Mesothelial cell of epicardium (in vitro differentiated cells): ENCODE measurements at regions not wholly inside any gene's neighbourhood (a gene's known extent, or its start where the extent isn't known, plus 50 kb on each side); places are given as distances from the start of the nearest gene placed in this dataset.

Source experiments
- DNase-seq, 2 experiments: peaks; one replicate each; pipeline ENCODE4 v3.0.0; 2021; ENCODE audit warnings: low spot score in 2 of 2; ENCODE audit not compliant: unreplicated experiment in 2 of 2
- H3K27ac Mint-ChIP-seq: 2 replicates; pipeline ENCODE4 v1.8.0; 2021; ENCODE audit warnings: mixed read lengths
- H3K27me3 Mint-ChIP-seq: 2 replicates; pipeline ENCODE4 v1.8.0; 2021; ENCODE audit warnings: low read depth, mixed read lengths
- H3K36me3 Mint-ChIP-seq: 2 replicates; pipeline ENCODE4 v1.8.0; 2021; ENCODE audit warnings: mixed read lengths
- H3K4me1 Mint-ChIP-seq: 2 replicates; pipeline ENCODE4 v1.8.0; 2021; ENCODE audit warnings: mixed read lengths
- H3K4me3 Mint-ChIP-seq: 2 replicates; pipeline ENCODE4 v1.8.0; 2021; ENCODE audit warnings: mild to moderate bottlenecking, moderate library complexity, mixed read lengths
- H3K9me3 Mint-ChIP-seq: 2 replicates; pipeline ENCODE4 v1.8.0; 2021; ENCODE audit warnings: mixed read lengths
- TF ChIP-seq, protein P1 (sequence below): fragments of 200-600 bp; sonication (generic); IDR thresholded peaks from one replicate; pipeline ENCODE4 v1.5.0; 2021; ENCODE audit warnings: antibody characterized with exemption; ENCODE audit not compliant: unreplicated experiment

DNA sequence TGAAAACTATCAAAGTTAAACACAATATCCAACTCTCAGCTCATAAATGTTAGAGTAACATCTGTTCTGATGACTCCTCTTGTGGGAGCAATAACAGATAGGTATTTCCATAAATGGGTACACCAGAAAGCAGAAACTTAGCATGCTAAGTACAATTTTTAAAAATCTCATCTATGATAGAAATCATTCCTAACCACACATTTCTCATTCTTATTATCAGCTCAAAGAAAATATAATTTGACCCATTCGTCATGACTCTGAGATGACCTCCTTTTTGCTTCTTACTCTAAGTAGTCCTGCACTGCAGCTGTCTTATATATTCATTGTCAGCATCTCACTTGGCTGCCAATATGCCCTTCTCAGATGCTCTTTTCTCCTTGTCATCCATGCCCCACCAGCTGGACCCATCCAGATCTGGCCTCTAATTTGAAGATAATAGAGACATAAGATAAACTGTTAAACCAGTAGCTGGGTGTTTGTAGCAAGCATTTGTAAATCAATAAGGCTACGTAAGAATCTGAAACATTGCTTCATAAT, 298.3 kb downstream of the KCNS3 start:
- TF ChIP-seq, protein P1, sequence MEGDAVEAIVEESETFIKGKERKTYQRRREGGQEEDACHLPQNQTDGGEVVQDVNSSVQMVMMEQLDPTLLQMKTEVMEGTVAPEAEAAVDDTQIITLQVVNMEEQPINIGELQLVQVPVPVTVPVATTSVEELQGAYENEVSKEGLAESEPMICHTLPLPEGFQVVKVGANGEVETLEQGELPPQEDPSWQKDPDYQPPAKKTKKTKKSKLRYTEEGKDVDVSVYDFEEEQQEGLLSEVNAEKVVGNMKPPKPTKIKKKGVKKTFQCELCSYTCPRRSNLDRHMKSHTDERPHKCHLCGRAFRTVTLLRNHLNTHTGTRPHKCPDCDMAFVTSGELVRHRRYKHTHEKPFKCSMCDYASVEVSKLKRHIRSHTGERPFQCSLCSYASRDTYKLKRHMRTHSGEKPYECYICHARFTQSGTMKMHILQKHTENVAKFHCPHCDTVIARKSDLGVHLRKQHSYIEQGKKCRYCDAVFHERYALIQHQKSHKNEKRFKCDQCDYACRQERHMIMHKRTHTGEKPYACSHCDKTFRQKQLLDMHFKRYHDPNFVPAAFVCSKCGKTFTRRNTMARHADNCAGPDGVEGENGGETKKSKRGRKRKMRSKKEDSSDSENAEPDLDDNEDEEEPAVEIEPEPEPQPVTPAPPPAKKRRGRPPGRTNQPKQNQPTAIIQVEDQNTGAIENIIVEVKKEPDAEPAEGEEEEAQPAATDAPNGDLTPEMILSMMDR = no peak
- Mint-ChIP-seq H3K4me3 (no peak overlapping the region), H3K36me3 (no peaks in the 10 kb centered on the region), H3K4me1 (no peaks in the 10 kb centered on the region), H3K9me3 (no peaks in the 10 kb centered on the region), H3K27ac (no peak overlapping the region), H3K27me3 (peaks cover 11% of the 10 kb centered on the region)
- no peak for DNase-seq

- Mint-ChIP-seq H3K27me3 (peaks cover 4% of the 10 kb centered on the region), H3K27ac (no peak overlapping the region), H3K4me3 (no peak overlapping the region), H3K36me3 (no peaks in the 10 kb centered on the region), H3K4me1 (no peaks in the 10 kb centered on the region), H3K9me3 (no peaks in the 10 kb centered on the region)
- no peak for DNase-seq
- TF ChIP-seq, protein P1 = no peak
Measured at GRCh38 chr2:18172607-18173006, 294.1 kb downstream of the KCNS3 start.

DNA sequence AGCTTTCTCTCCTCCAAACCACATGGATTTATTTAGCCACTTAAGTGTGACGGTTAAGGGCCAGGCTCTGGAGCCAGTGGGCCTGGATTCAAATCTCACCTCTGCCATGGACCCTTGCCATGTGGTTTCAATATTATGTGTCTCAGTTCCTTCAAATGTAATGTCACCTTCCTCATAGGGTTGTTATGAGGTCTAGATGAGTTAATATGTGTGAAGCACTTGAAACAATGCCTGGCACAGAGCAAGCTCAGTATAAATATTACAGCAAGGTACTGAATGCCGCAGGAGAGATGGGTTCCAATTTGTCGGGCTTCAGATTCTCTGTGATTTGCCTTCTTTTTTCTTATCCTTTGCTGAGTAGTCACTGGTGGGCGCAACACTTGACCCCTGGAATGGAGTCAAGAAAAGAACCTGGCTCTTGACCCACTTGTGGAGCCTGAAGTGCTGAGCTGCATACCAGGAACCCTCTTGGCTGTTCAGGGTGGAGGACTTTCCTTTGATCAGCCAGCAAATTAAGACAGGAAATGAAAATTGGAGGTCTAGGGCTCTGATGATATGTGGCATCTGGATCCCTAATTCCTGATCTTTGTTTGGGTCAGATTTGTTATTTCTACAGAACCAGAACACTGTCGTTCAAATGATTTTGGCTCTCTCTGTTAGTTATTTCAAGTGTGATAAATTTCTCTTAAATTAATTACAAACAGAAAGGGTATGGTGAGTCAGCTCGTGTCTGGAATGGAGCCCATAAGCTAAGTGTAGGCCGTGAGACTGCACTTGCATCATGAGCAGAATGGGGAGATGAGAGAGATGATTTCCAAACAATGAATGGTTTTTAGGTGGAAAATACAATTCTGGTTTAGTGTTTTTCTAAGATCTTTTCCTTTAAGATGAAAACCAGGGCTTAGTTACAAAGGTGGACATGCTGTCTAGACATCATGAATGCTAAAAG, 293.0 kb downstream of the KCNS3 start:
- TF ChIP-seq, protein P1 = no peak
- peaks cover 5% of the 10 kb centered on the region for H3K9me3 Mint-ChIP-seq
- H3K4me1 Mint-ChIP-seq = no peaks in the 10 kb centered on the region
- H3K4me3 Mint-ChIP-seq = no peak overlapping the region
- no peak for DNase-seq
- peaks cover 14% of the 10 kb centered on the region for H3K27me3 Mint-ChIP-seq
- no peaks in the 10 kb centered on the region for H3K36me3 Mint-ChIP-seq
- H3K27ac Mint-ChIP-seq = no peak overlapping the region

- H3K9me3 Mint-ChIP-seq = peaks cover 6% of the 10 kb centered on the region
- no peaks in the 10 kb centered on the region for H3K4me1 Mint-ChIP-seq
- H3K27me3 Mint-ChIP-seq = peaks cover 20% of the 10 kb centered on the region
- TF ChIP-seq, protein P1 = no peak
- no peak overlapping the region for H3K4me3 Mint-ChIP-seq
- DNase-seq = no peak
- H3K27ac Mint-ChIP-seq = no peak overlapping the region
- H3K36me3 Mint-ChIP-seq = no peaks in the 10 kb centered on the region
Measured at GRCh38 chr2:18170642-18171041, 292.2 kb downstream of the KCNS3 start.

- no peak for DNase-seq
- H3K27me3 Mint-ChIP-seq = peaks cover 22% of the 10 kb centered on the region
- H3K27ac Mint-ChIP-seq = no peak overlapping the region
- H3K36me3 Mint-ChIP-seq = no peaks in the 10 kb centered on the region
- no peak overlapping the region for H3K4me3 Mint-ChIP-seq
- peaks cover 6% of the 10 kb centered on the region for H3K9me3 Mint-ChIP-seq
- H3K4me1 Mint-ChIP-seq = no peaks in the 10 kb centered on the region
- TF ChIP-seq, protein P1 = no peak
Measured at GRCh38 chr2:18169893-18170175, 291.4 kb downstream of the KCNS3 start.
